Astrocyte of the spinal cord (primary cell): ENCODE measurements at regions not wholly inside any gene's neighbourhood (a gene's known extent, or its start where the extent isn't known, plus 50 kb on each side); places are given as distances from the start of the nearest gene placed in this dataset.

Experiments used
- DNase-seq: peaks from one replicate; pipeline ENCODE4 v3.0.0; 2011; ENCODE audit warnings: low read depth, low spot score
- H3K4me3 ChIP-seq: 2 replicates; pipeline ENCODE4 v1.5.1; 2011; ENCODE audit warnings: low read depth, mild to moderate bottlenecking, low read length, moderate library complexity
- CTCF ChIP-seq: IDR thresholded peaks from 2 replicates; pipeline ENCODE4 v1.5.1; 2012; ENCODE audit warnings: low read depth, mild to moderate bottlenecking, low read length, inconsistent platforms
- in situ Hi-C: cut with HindIII; loops from 2 replicates; pipeline ENCODE4 v1.10.0; 2017; ENCODE audit warnings: low sequenced_read_pairs

GRCh38 chr2:104068665-104069064 is 785.2 kb upstream of the POU3F3 start:
- in situ Hi-C loops, result no loop called here
- DNase-seq, result no peak
- no peak for TF ChIP-seq CTCF
- H3K4me3 ChIP-seq, result no peak overlapping the region

GRCh38 chr2:104077573-104077972 is 776.3 kb upstream of the POU3F3 start:
- TF ChIP-seq CTCF, result no peak
- DNase-seq, result no peak
- no peak overlapping the region for H3K4me3 ChIP-seq
- in situ Hi-C loops, result no loop called here

- H3K4me3 ChIP-seq, result no peak overlapping the region
- no peak for TF ChIP-seq CTCF
- in situ Hi-C loops, result no loop called here
- DNase-seq, result no peak
Measured at GRCh38 chr2:104078431-104079157, 775.3 kb upstream of the POU3F3 start.

GRCh38 chr2:104088745-104089144 is 765.2 kb upstream of the POU3F3 start:
- no peak overlapping the region for H3K4me3 ChIP-seq
- no peak for DNase-seq
- in situ Hi-C loops, result no loop called here
- no peak for TF ChIP-seq CTCF

GRCh38 chr2:104090407-104090806 is 763.5 kb upstream of the POU3F3 start:
- in situ Hi-C loops, result no loop called here

GRCh38 chr2:104091894-104092293 is 762.0 kb upstream of the POU3F3 start:
- in situ Hi-C loops, result no loop called here

More at GRCh38 chr2:104090407-104090806, 763.5 kb upstream of the POU3F3 start:
- no peak overlapping the region for H3K4me3 ChIP-seq
- DNase-seq, result no peak
- TF ChIP-seq CTCF, result no peak

More at GRCh38 chr2:104091894-104092293, 762.0 kb upstream of the POU3F3 start:
- TF ChIP-seq CTCF, result no peak
- DNase-seq, result no peak
- no peak overlapping the region for H3K4me3 ChIP-seq
